DOHH2 (cell line): ENCODE measurements at regions not wholly inside any gene's neighbourhood (a gene's known extent, or its start where the extent isn't known, plus 50 kb on each side); places are given as distances from the start of the nearest gene placed in this dataset.

Experiments
- H3F3A ChIP-seq: fragments of 200-600 bp; sonication (generic), shearing (Covaris generic); 2 replicates; pipeline ENCODE4 v1.6.0; 2016; ENCODE audit warnings: antibody characterized with exemption, mild to moderate bottlenecking; ENCODE audit not compliant: control insufficient read depth, insufficient read depth
- H3K27ac ChIP-seq: fragments of 200-600 bp; sonication (generic); 2 replicates; pipeline ENCODE4 v1.5.1; 2014; ENCODE audit warnings: low read depth, mild to moderate bottlenecking, low read length, moderate library complexity
- H3K27me3 ChIP-seq: fragments of 200-600 bp; sonication (generic); 2 replicates; pipeline ENCODE4 v1.6.1; 2014; ENCODE audit warnings: mild to moderate bottlenecking, low read length, mixed read lengths; ENCODE audit not compliant: control insufficient read depth
- H3K36me3 ChIP-seq: fragments of 200-600 bp; sonication (generic); 2 replicates; pipeline ENCODE4 v1.6.1; 2014; ENCODE audit warnings: mild to moderate bottlenecking, low read length, moderate library complexity, mixed read lengths; ENCODE audit not compliant: control insufficient read depth
- H3K4me1 ChIP-seq: fragments of 200-600 bp; sonication (generic); 2 replicates; pipeline ENCODE4 v1.6.1; 2014; ENCODE audit warnings: mild to moderate bottlenecking, low read length, mixed read lengths; ENCODE audit not compliant: control insufficient read depth
- H3K4me2 ChIP-seq: fragments of 200-600 bp; sonication (generic); 2 replicates; pipeline ENCODE4 v1.6.0; 2014; ENCODE audit warnings: mild to moderate bottlenecking, low read length, moderate library complexity
- H3K4me3 ChIP-seq: fragments of 200-600 bp; sonication (generic); 2 replicates; pipeline ENCODE4 v1.5.1; 2014; ENCODE audit warnings: mild to moderate bottlenecking, low read length, mixed read lengths
- H3K79me2 ChIP-seq: fragments of 200-600 bp; sonication (generic); 2 replicates; pipeline ENCODE4 v1.6.1; 2014; ENCODE audit warnings: mild to moderate bottlenecking, low read length, mixed read lengths; ENCODE audit not compliant: control insufficient read depth
- H3K9me2 ChIP-seq: fragments of 200-600 bp; sonication (generic); replicated peaks from 2 replicates; pipeline ENCODE4 v1.6.1; 2014; ENCODE audit warnings: mild to moderate bottlenecking, low read length, mixed read lengths; ENCODE audit not compliant: control insufficient read depth
- H3K9me3 ChIP-seq: fragments of 200-600 bp; sonication (generic); 2 replicates; pipeline ENCODE4 v1.6.1; 2014; ENCODE audit warnings: antibody characterized with exemption, low read length, mixed read lengths; ENCODE audit not compliant: control insufficient read depth, insufficient read depth
- H4K20me1 ChIP-seq: fragments of 200-600 bp; sonication (generic); 2 replicates; pipeline ENCODE4 v1.6.0; 2014; ENCODE audit warnings: low read depth, mild to moderate bottlenecking, antibody characterized with exemption, low read length, moderate library complexity; ENCODE audit not compliant: control insufficient read depth, insufficient read depth
- EZH2phosphoT487 ChIP-seq: fragments of 200-600 bp; sonication (generic); IDR thresholded peaks from 2 replicates; pipeline ENCODE4 v1.6.1; 2017; ENCODE audit warnings: borderline replicate concordance, mild to moderate bottlenecking, antibody characterized with exemption, low read length, moderate library complexity, mixed read lengths
- TF ChIP-seq, protein P1 (sequence below): fragments of 200-600 bp; sonication (generic); IDR thresholded peaks from one replicate; pipeline ENCODE4 v1.5.1; 2014; ENCODE audit warnings: antibody characterized with exemption, mild to moderate bottlenecking, low read depth, low read length; ENCODE audit not compliant: poor library complexity, severe bottlenecking

DNA sequence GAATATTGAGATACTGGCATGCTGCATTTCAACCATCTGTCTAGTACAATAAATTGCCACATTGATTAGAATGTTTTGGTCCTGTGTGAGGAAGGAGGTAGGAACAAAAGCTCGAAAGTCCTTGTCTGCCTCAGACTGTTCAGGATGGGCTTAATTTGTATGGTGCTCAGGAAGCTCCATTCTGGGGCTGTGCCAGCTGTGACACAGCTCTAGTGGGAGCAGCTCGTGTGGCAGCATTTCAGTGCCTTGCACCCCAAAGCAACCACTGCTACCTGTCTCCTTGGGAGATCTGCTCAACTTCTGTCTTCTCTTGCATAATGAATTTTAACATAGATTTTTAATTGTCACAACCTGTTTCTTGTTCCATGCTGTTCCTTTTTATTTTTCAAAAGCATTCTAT, 144.4 kb upstream of the THUMPD2 start:
- H3K4me3 ChIP-seq = no peak overlapping the region
- H3K27ac ChIP-seq = no peak overlapping the region
- TF ChIP-seq, protein P1, sequence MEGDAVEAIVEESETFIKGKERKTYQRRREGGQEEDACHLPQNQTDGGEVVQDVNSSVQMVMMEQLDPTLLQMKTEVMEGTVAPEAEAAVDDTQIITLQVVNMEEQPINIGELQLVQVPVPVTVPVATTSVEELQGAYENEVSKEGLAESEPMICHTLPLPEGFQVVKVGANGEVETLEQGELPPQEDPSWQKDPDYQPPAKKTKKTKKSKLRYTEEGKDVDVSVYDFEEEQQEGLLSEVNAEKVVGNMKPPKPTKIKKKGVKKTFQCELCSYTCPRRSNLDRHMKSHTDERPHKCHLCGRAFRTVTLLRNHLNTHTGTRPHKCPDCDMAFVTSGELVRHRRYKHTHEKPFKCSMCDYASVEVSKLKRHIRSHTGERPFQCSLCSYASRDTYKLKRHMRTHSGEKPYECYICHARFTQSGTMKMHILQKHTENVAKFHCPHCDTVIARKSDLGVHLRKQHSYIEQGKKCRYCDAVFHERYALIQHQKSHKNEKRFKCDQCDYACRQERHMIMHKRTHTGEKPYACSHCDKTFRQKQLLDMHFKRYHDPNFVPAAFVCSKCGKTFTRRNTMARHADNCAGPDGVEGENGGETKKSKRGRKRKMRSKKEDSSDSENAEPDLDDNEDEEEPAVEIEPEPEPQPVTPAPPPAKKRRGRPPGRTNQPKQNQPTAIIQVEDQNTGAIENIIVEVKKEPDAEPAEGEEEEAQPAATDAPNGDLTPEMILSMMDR = no peak
- no peak for TF ChIP-seq EZH2phosphoT487
- H3F3A ChIP-seq = peaks cover 5% of the 10 kb centered on the region
- no peaks in the 10 kb centered on the region for H4K20me1 ChIP-seq
- H3K79me2 ChIP-seq = no peaks in the 10 kb centered on the region
- peaks cover 9% of the 10 kb centered on the region for H3K36me3 ChIP-seq
- peaks cover 60% of the 10 kb centered on the region for H3K4me1 ChIP-seq
- H3K9me3 ChIP-seq = no peaks in the 10 kb centered on the region
- no peaks in the 10 kb centered on the region for H3K9me2 ChIP-seq
- no peak overlapping the region for H3K4me2 ChIP-seq
- H3K27me3 ChIP-seq = no peaks in the 10 kb centered on the region

DNA sequence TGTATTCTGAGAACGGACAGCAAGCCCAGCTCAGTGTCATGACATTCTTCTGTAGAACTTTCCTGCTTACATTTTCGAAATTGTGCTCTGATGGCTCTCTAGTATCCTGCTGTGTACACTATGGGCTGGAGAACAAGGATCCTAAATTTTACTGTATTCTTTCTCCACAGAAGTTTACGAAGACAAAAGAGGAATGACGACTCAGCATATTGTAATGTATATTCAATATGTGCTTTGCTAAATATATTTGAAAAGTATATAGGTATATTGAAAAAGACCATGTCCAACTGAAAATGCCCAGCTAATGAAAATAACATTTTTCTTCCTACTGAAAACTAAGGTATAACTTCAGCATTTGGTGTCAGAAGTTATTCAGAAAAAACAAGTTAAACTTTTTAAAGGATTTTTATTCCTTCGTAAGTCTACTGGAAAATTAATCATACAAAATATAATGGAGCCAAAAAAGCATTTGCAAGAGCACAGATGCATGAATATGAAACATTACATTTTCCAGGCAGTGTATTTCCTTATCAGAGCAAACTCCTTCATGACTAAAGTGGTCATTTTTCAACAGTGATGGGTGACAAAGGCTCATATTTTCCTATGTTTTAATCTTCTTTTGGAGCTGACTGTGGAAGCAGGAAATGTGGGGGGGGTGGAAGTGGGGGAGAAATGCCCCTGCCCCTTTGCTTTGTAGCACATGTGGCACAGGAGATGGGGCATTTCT, 143.8 kb upstream of the THUMPD2 start:
- H4K20me1 ChIP-seq = no peaks in the 10 kb centered on the region
- no peaks in the 10 kb centered on the region for H3K79me2 ChIP-seq
- H3K9me3 ChIP-seq = no peaks in the 10 kb centered on the region
- H3K27ac ChIP-seq = no peak overlapping the region
- H3K9me2 ChIP-seq = no peaks in the 10 kb centered on the region
- peaks cover 9% of the 10 kb centered on the region for H3K36me3 ChIP-seq
- H3K4me3 ChIP-seq = no peak overlapping the region
- H3K27me3 ChIP-seq = no peaks in the 10 kb centered on the region
- H3K4me1 ChIP-seq = peaks cover 66% of the 10 kb centered on the region
- TF ChIP-seq, protein P1 = no peak
- no peak for TF ChIP-seq EZH2phosphoT487
- no peak overlapping the region for H3K4me2 ChIP-seq
- peaks cover 5% of the 10 kb centered on the region for H3F3A ChIP-seq

DNA sequence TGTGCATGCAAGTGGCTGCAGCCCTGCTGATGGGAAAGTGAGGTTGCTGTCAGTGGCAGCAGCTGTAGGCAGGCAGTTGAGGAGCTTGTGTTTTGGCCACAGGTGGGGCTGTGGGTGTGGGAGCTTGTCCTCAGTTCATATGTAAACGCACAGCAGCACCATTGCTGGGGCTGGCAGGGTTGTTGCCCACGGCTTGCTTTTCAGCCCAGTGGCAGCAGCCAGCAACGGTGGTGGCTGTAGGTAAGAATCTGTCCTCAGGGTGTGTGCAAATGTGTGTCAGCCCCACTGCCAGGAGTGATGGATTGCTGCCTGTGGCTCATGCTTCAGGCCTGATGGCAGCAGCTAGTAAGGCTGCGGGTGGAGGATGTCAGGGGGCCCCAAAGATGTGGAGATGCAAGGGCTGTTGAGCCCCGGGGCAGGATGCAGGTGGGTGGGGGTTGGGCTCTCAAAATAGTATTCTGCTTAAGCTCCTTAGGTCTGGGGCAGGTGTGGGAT, 141.3 kb upstream of the THUMPD2 start:
- Histone ChIP-seq H3F3A (peaks cover 5% of the 10 kb centered on the region), H3K4me2 (peak overlapping the region; percentile 74), H3K27me3 (no peaks in the 10 kb centered on the region), H3K9me2 (no peaks in the 10 kb centered on the region), H3K79me2 (no peaks in the 10 kb centered on the region), H3K36me3 (peaks cover 9% of the 10 kb centered on the region), H3K9me3 (no peaks in the 10 kb centered on the region), H4K20me1 (no peaks in the 10 kb centered on the region), H3K27ac (peak overlapping the region; percentile 91), H3K4me3 (peak overlapping the region; percentile 63), H3K4me1 (peaks cover 67% of the 10 kb centered on the region)
- TF ChIP-seq EZH2phosphoT487 = no peak
- TF ChIP-seq, protein P1 = peak; percentile 52
